ENCODE measurements at regions not wholly inside any gene's neighbourhood (a gene's known extent, or its start where the extent isn't known, plus 50 kb on each side); places are given as distances from the start of the nearest gene placed in this dataset.

GRCh38 chr20:24842918-24843715, 106.0 kb upstream of the CST7 start:
- Histone ChIP-seq H3K9me3 (0 out of 3 replicates have a peak, but pooled peaks cover 6% of the 10 kb centered on the region), H3K4me1 (no peaks in the 10 kb centered on the region), H3K4me3 (no peak overlapping the region), H3K4me2 (no peak overlapping the region), H3K27ac (no peak overlapping the region)
- ATAC-seq = no peak; a peak in 1 of 6 replicates
- ChIA-PET CTCF (interaction anchor here (1.0 to 1.2 kb wide), 2 partner anchors 10 to 16 kb away, joined by 3 read pairs; no protein-coding TSS in a partner anchor), POLR2A (no interaction called here)
- WGBS (ENCODE audit: missing lambda C conversion rate) = 29% methylated on average over 7 of the region's 7 CpGs
- FAIRE-seq = no peak
- no peak for DNase-seq (ENCODE audit: low read depth in 1 of 2, low spot score in 1 of 2)
- TF ChIP-seq FOSL2 (IDR thresholded peaks at IDR 0.05) (no peak), FOSL2 (CRISPR knock-in tag; IDR thresholded peaks at IDR 0.05) (no peak), FOXS1 (CRISPR knock-in tag; IDR thresholded peaks at IDR 0.05) (no peak), USF2 (IDR thresholded peaks at IDR 0.05) (no peak), MAFK (IDR thresholded peaks at IDR 0.05; ENCODE audit: partially characterized antibody) (no peak), CTCF (IDR thresholded peaks at IDR 0.05) (no peak), KDM1A (IDR thresholded peaks at IDR 0.05; ENCODE audit: low read depth) (no peak), NPAS2 (CRISPR knock-in tag; IDR thresholded peaks at IDR 0.05; ENCODE audit: borderline replicate concordance) (no peak), EHMT2 (IDR thresholded peaks at IDR 0.05; ENCODE audit: low read depth) (no peak), BHLHE40 (IDR thresholded peaks at IDR 0.05; ENCODE audit: low read depth, low read length) (no peak), FOSB (CRISPR knock-in tag; IDR thresholded peaks at IDR 0.05) (no peak), RNF2 (IDR thresholded peaks at IDR 0.05; ENCODE audit: borderline replicate concordance, low read depth) (no peak), JUNB (IDR thresholded peaks at IDR 0.05) (no peak), TFCP2L1 (CRISPR knock-in tag; IDR thresholded peaks at IDR 0.05) (no peak), MAZ (IDR thresholded peaks at IDR 0.05; ENCODE audit: borderline replicate concordance, low read depth, low read length) (no peak), CHD2 (IDR thresholded peaks at IDR 0.05; ENCODE audit: low read length, partially characterized antibody) (no peak), CEBPB (IDR thresholded peaks at IDR 0.05) (no peak), NFE2L2 (conservative IDR thresholded peaks at IDR 0.05; ENCODE audit: low read length) (no peak), REST (IDR thresholded peaks at IDR 0.05) (no peak), KDM5A (IDR thresholded peaks at IDR 0.05) (no peak), HMGXB4 (CRISPR knock-in tag; IDR thresholded peaks at IDR 0.05; ENCODE audit: borderline replicate concordance) (no peak)

All from A549 (cell line).